Stimulated activated CD8-positive, alpha-beta memory T cell treated with anti-CD3 and anti-CD28 coated beads, Interleukin-12 subunit alpha, Interleukin-12 subunit beta, amount 100 ng/mL, for 24 hours (primary cell): ENCODE measurements at regions not wholly inside any gene's neighbourhood (a gene's known extent, or its start where the extent isn't known, plus 50 kb on each side); places are given as distances from the start of the nearest gene placed in this dataset.

ENCODE experiments used
- DNase-seq: peaks from one replicate; pipeline ENCODE4 v3.0.0-alpha.2; 2020; ENCODE audit errors: extremely low read depth

- no peak for DNase-seq
Observed at GRCh38 chr3:6177417-6177816, 683.5 kb upstream of the GRM7 start.

DNA sequence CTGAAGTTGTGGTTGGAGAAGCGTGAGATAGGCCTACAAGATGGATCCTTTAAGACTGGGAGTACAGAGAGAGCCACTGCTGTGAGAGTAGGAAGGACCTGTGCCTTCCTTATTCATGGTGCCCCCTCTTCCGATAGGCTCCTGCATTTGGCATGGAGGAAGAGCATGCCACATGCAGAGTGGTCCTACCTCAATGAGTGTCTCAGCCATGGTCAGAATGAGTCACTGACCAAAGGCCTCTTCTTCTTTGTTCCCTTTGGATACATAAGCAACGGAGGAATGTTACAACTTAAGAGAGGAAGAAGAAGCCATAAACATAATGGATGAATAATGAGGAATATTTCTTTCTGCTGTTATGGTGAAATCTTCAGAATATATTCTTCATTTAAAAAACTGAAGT is 681.2 kb upstream of the GRM7 start:
- no peak for DNase-seq

DNA sequence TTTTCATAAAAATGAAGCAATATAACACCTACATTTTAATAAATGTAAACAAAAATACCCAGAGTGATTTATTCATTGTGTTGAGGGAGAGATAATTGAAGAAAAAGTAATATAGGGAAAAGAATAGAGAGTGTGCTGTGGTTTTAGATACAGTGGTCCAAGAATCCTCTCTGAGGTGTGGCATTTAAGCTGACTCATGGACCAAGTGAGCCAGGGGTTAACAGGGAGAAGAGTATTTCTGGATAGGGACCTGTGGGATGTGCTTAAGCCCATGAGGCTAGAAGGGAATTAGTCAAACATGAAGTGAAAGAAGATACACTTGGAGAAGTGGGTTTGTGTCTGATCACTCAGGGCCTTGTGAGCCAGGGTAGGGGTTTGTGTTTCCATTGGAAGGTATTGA is 680.7 kb upstream of the GRM7 start:
- no peak for DNase-seq

- no peak for DNase-seq
Observed at GRCh38 chr3:6182476-6182875, 678.4 kb upstream of the GRM7 start.

DNA sequence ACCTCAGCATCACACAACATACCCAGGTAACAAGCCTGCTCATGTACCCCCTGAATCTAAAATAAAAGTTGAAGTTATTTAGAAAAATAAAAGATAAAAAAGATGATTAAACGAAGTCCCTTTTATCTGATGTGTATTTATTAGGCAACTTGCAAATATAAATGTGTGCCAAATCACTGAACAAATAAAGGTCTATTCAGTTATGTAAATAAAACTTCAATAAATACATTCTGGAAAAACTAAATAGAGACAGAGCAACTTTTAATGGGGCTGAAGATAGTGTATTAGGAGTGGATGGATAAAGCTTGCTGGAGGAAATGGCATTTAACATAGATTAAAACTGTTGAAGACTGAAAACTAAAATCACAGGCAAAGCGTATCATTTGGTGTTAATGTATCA is 678.0 kb upstream of the GRM7 start:
- DNase-seq: no peak

DNA sequence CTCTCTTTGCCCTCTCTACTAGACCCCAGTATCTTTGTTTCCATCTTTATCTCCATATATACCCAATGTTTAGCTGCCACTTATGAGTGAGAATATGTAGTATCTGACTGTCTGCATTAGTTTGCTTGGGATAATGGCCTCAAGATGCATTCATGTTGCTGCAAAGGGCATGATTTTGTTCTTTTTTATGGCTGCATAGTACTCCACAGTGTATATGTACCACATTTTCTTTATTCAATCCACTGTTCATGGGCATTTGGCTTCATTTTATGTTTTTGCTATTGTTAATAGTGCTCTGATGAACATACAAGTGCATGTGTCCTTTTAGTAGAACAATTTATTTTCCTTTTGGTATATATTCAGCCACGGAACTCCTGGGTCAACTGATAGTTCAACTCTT is 671.5 kb upstream of the GRM7 start:
- no peak for DNase-seq

DNA sequence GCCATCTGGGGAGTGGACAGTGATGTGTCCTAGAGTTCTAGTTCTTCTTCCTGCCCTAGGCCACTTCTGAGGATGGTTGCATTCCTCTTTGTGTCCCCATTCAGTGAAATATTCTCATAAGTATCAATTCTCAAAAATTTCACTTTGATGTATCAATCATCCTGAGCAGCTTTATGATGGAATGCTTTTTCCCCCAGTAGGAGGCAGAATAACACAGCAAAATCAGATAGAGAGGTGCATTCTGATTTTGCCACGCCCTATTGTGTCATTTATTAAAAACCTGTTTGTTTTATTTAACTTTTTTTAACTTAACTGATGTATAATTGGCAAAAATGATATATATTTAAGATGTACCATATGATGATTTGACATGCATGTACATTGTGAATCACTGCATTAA is 656.0 kb upstream of the GRM7 start:
- no peak for DNase-seq

DNA sequence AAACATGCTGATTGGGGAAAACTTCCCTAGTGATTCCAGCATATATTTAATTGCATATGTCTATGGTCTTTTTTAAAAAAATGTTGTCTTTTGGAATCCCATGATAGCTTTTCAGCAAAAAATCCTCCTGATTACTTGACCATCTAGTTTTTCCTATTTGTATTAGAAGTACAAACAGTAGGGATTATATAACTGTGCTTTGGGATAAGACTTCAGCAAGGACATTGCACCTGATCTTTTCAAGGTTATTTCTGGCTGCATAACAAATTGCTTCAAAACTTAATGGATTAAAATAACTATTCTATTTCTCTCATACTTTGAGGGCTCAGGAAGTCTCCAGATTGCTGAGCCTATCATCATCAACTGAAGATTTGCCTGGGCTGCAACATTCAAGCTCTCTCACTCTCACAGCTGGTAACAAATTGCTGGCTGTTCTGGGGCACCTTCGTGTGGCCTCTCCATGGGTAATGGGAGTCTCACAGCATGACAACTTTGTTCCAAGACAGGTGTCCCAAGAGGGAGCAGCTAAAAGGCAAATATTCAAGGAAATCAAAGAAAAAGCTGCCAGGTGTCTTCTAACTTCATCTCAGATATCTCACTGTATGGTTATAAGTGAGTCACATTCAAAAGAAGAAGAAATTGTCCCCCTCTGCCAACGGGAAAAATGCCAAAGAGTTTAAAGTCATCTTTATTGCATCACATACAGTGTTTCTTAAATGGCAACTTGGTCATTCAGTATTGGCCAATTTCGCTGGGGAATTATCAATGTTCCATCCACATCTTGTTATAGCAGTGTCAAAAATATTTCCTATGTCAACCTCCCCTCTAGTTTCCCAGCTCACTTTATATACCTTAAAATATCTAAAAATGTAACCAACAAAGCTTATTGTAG is 644.5 kb upstream of the GRM7 start:
- DNase-seq: no peak

- no peak for DNase-seq
Observed at GRCh38 chr3:6220447-6220846, 640.5 kb upstream of the GRM7 start.

DNA sequence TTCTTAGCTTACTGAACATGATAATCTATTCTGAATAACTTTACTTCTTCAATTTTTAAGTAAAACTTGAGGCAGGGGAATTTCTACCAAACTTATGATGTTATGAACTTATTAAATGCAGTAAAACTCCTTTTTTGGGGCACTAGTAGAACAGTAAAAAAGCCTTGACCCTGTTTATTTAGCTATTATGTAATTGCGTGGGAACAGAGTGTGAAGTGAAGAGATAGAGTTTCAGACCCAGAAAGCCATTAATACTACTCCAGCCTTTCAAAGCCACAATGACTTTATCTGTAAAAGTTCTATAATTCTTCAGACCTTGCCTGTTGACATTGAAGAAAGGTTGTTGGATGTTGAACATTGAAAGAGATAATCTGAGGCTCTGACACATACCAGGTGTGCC is 638.8 kb upstream of the GRM7 start:
- DNase-seq: no peak

DNA sequence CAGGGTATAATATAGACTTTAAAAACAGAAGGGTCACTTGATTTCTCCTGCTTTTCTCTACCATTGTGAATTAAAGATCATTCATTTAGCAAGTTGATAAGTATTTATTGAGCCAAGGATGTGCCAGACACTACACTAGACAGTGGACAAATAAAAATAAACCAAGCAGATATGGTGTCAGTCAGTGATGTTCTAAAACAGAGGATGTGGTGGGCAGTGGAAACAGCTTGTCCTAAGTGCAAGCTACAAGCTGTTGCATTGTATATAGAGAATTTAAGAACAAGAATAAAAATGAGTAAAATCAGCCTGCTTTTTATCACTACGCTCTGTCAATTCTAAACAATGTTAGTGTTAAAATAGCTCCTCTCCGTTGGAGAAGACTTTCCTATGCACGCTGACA is 637.3 kb upstream of the GRM7 start:
- DNase-seq: no peak

GRCh38 chr3:6228958-6229683 is 631.8 kb upstream of the GRM7 start:
- no peak for DNase-seq

- no peak for DNase-seq
Observed at GRCh38 chr3:6229778-6230410, 631.0 kb upstream of the GRM7 start.

DNA sequence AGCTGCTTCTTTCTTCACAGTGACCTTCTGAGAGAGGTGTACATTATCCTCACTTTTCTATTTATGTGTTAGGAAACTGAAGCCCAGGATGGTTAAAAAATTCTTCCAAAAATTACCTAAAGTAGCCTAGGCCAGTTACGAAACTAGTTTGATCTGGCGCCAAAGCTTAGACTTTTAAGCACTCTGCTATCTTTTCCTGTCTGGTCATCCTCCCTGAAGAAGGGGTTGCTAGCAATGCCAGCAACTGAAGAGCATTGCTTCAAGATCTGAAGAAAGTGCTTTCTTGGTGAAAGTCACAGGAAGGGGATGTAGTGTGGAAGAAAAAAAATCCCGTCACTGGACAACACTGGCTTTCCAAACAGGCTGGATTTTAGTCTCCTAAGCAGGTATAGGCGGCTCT is 618.8 kb upstream of the GRM7 start:
- no peak for DNase-seq

DNA sequence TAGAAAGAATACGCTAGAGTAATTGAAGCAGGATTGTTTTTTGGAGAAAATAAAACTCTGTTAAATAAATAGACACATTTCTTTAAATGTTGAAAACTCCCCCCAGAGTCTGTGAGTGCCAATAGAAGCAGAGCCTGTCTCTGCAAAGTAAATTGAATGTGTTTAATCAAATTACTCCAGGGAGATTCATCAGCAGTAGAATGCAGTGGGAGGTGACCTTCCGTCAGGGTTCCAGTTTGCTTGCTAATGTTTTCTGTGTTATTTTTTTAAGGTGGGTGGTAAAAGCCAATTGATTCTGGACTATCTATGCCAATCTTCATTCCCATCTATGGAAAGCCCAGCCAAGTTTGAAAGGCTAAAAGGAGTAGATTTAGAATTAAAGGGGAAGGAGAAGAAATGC is 612.4 kb upstream of the GRM7 start:
- no peak for DNase-seq

- no peak for DNase-seq
Observed at GRCh38 chr3:6249679-6250078, 611.2 kb upstream of the GRM7 start.

DNA sequence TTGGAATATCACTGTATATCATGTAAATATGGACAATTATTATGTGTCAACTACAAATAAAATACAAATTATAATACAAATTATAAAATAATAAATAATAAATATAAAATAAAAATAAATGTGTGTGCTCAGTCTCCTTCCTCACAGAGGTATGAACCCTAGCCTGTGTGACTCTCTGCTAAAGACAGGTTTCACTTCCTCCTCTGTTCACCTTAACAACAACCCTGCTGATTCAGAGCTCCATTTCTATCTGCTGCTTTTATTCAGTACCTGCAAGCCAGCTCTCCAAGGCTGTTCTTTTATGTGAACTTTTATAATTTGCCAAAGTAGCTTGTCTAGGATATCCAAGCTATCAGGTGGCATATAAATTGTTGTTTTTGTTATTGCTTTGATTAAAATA is 610.7 kb upstream of the GRM7 start:
- DNase-seq: no peak

- DNase-seq: no peak
Observed at GRCh38 chr3:6251612-6252400, 609.1 kb upstream of the GRM7 start.

DNA sequence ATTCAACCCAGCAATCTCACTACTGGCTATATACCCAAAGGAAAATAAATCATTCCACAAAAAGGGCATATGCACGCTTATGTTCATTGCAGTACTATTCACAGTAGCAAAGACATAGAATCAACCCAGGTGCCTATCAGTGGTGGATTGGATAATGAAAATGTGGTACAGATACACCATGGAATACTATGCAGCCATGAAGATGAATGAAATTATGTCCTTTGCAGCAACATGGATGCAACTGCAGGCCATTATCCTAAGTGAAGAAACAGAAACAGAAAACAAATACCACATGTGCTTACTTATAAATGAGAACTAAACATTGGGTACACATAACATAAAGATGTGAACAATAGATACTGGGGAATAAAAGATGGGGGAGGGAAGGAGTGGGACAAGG is 606.4 kb upstream of the GRM7 start:
- DNase-seq: no peak

- no peak for DNase-seq
Observed at GRCh38 chr3:6255229-6255628, 605.7 kb upstream of the GRM7 start.

DNA sequence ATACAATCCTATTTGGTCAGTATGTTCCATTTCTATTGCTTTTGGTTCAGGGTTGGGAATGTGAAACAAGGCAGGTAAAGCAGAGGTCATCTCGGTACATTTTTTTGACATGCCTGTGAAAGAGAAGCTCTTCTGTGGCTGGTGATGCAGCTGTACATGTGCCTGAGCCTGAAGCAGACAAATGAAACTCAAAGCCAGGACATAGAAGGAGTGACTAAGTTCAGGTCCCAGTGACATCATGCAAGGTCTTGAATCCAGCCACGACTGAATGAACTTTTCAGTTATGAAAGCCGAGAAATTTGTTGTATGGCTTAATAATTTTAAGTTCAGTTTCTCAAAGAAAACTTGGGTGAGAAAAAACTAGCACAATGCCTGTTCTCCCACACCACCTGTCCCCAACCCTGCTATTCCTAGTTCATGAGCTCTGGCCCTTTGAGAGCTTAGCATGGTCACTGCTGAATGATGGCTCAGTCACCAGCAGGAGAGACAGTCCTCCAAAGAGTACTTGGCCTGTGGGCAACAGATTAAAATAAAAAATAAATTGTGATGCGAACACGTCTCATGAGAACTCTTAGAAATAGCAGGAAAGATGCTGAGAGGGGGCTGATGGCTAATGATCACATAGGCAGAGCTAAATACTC is 600.2 kb upstream of the GRM7 start:
- no peak for DNase-seq

DNA sequence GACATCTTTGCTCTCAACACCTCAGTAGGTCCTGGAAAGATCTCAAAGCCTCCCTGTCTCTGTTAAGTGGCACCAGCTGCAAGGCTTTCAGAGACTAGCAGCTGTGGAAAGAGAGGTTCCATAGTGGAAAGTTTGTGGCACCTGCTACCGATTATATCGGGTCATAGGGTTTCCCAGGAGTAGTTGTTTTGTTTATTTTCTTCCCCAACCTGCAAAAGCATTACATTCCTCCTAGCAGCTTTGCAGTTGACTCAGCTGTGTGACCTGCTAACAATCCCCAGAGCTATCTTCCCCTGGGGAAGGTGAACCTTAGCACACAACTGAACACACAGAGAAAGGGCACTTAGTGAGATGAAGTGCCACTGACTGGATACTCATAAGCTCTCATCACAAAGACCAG is 598.9 kb upstream of the GRM7 start:
- no peak for DNase-seq
